Neural cell (in vitro differentiated cells): ENCODE measurements at regions not wholly inside any gene's neighbourhood (a gene's known extent, or its start where the extent isn't known, plus 50 kb on each side); places are given as distances from the start of the nearest gene placed in this dataset.

Source experiments
- H2AFZ ChIP-seq: fragments of 200-600, 300-800 bp; sonication (generic), shearing (Covaris generic); 2 replicates; pipeline ENCODE4 v1.6.0; 2014; ENCODE audit warnings: low read depth, mild to moderate bottlenecking, antibody characterized with exemption, low read length, moderate library complexity
- H3F3A ChIP-seq: fragments of 200-600 bp; shearing (Covaris generic); 2 replicates; pipeline ENCODE4 v1.6.1; 2016; ENCODE audit warnings: mild to moderate bottlenecking, moderate library complexity, mixed read lengths, antibody characterized with exemption, low read length; ENCODE audit not compliant: insufficient read depth, poor library complexity, severe bottlenecking
- H3K27ac ChIP-seq: fragments of 200-600, 300-800 bp; sonication (generic), shearing (Covaris generic); 2 replicates; pipeline ENCODE4 v1.5.1; 2014; ENCODE audit warnings: mild to moderate bottlenecking, low read length, moderate library complexity
- H3K27me3 ChIP-seq: fragments of 300-800, 200-600 bp; sonication (generic), shearing (Covaris generic); 2 replicates; pipeline ENCODE4 v1.6.0; 2014; ENCODE audit warnings: mild to moderate bottlenecking, low read depth, low read length, moderate library complexity; ENCODE audit not compliant: insufficient read depth
- H3K36me3 ChIP-seq: fragments of 300-800, 200-600 bp; sonication (generic), shearing (Covaris generic); 2 replicates; pipeline ENCODE4 v1.5.1; 2014; ENCODE audit warnings: mild to moderate bottlenecking, antibody characterized with exemption, low read length, moderate library complexity; ENCODE audit not compliant: insufficient read depth
- H3K4me2 ChIP-seq: fragments of 300-800, 200-600 bp; sonication (generic), shearing (Covaris generic); 2 replicates; pipeline ENCODE4 v1.6.0; 2014; ENCODE audit warnings: mild to moderate bottlenecking, low read length
- H3K4me3 ChIP-seq: fragments of 300-800, 200-600 bp; sonication (generic), shearing (Covaris generic); 2 replicates; pipeline ENCODE4 v1.5.1; 2014; ENCODE audit warnings: mild to moderate bottlenecking, low read length, moderate library complexity
- H3K79me2 ChIP-seq: fragments of 200-600 bp; shearing (Covaris generic); replicated peaks from 2 replicates; pipeline ENCODE4 v1.6.0; 2014; ENCODE audit warnings: mild to moderate bottlenecking, low read length, moderate library complexity; ENCODE audit not compliant: insufficient read depth
- H3K9ac ChIP-seq: fragments of 300-800, 200-600 bp; sonication (generic), shearing (Covaris generic); 2 replicates; pipeline ENCODE4 v1.6.1; 2016; ENCODE audit warnings: mild to moderate bottlenecking, low read length, mixed read lengths
- H3K9me2 ChIP-seq: fragments of 200-600 bp; shearing (Covaris generic); 2 replicates; pipeline ENCODE4 v1.6.1; 2016; ENCODE audit warnings: mild to moderate bottlenecking, low read length, mixed read lengths; ENCODE audit not compliant: insufficient read depth
- H3K9me3 ChIP-seq: fragments of 200-600, 300-800 bp; sonication (generic), shearing (Covaris generic); 2 replicates; pipeline ENCODE4 v1.6.1; 2016; ENCODE audit warnings: mild to moderate bottlenecking, mixed run types, low read length, moderate library complexity, mixed read lengths
- H4K20me1 ChIP-seq: fragments of 200-600 bp; shearing (Covaris generic); 2 replicates; pipeline ENCODE4 v1.6.1; 2016; ENCODE audit warnings: mild to moderate bottlenecking, mixed run types; ENCODE audit not compliant: insufficient read depth
- CTCF ChIP-seq: fragments of 450-650 bp; IDR thresholded peaks from 2 replicates; pipeline ENCODE4 v1.5.1; 2014; ENCODE audit warnings: antibody characterized with exemption, mild to moderate bottlenecking, moderate library complexity; ENCODE audit not compliant: poor library complexity, severe bottlenecking
- EP300 ChIP-seq: fragments of 450-650 bp; conservative IDR thresholded peaks from 2 replicates; pipeline ENCODE4 v1.6.1; 2014; ENCODE audit warnings: antibody characterized with exemption, mild to moderate bottlenecking, moderate library complexity; ENCODE audit not compliant: poor library complexity, severe bottlenecking
- EZH2 ChIP-seq: fragments of 200-600, 300-800 bp; shearing (Covaris generic), sonication (generic); IDR thresholded peaks from 2 replicates; pipeline ENCODE4 v1.6.1; 2014; ENCODE audit warnings: antibody characterized with exemption, low read length, borderline replicate concordance, mild to moderate bottlenecking; ENCODE audit not compliant: insufficient read depth, poor library complexity, severe bottlenecking
- MXI1 ChIP-seq: fragments of 450-650 bp; conservative IDR thresholded peaks from 2 replicates; pipeline ENCODE4 v1.6.1; 2014; ENCODE audit warnings: antibody characterized with exemption, mild to moderate bottlenecking; ENCODE audit not compliant: poor library complexity, severe bottlenecking
- POLR2AphosphoS5 ChIP-seq: IDR thresholded peaks from 2 replicates; pipeline ENCODE4 v1.6.1; 2012
- RAD21 ChIP-seq: fragments of 450-650 bp; conservative IDR thresholded peaks from 2 replicates; pipeline ENCODE4 v1.6.1; 2014; ENCODE audit warnings: antibody characterized with exemption, mild to moderate bottlenecking, moderate library complexity
- REST ChIP-seq: IDR thresholded peaks from 2 replicates; pipeline ENCODE4 v1.6.1; 2012; ENCODE audit warnings: borderline replicate concordance
- SMC3 ChIP-seq: fragments of 450-650 bp; conservative IDR thresholded peaks from 2 replicates; pipeline ENCODE4 v1.6.1; 2014; ENCODE audit warnings: antibody characterized with exemption, mild to moderate bottlenecking, moderate library complexity; ENCODE audit not compliant: poor library complexity
- TAF1 ChIP-seq: IDR thresholded peaks from 2 replicates; pipeline ENCODE4 v1.6.1; 2012; ENCODE audit warnings: low read depth

- Histone ChIP-seq H3K9me2 (no peaks in the 10 kb centered on the region), H2AFZ (no peak overlapping the region), H3K9ac (no peak overlapping the region), H3K79me2 (no peaks in the 10 kb centered on the region), H3K4me3 (no peak overlapping the region), H3K27ac (no peak overlapping the region), H3K27me3 (no peaks in the 10 kb centered on the region), H3K4me2 (no peak overlapping the region), H3K36me3 (no peaks in the 10 kb centered on the region), H3K9me3 (no peaks in the 10 kb centered on the region), H4K20me1 (no peaks in the 10 kb centered on the region), H3F3A (no peaks in the 10 kb centered on the region)
- TF ChIP-seq POLR2AphosphoS5, result no peak
- TF ChIP-seq EP300, result no peak
- TF ChIP-seq RAD21, result no peak
- no peak for TF ChIP-seq MXI1
- no peak for TF ChIP-seq SMC3
- no peak for TF ChIP-seq TAF1
- no peak for TF ChIP-seq REST
- TF ChIP-seq CTCF, result no peak
- TF ChIP-seq EZH2, result no peak
Observed at GRCh38 chrX:52270453-52271116, 85.9 kb downstream of the MAGED4 start.

GRCh38 chrX:52271206-52271605, 86.5 kb downstream of the MAGED4 start:
- Histone ChIP-seq H3K4me2 (no peak overlapping the region), H3K79me2 (no peaks in the 10 kb centered on the region), H3K9ac (no peak overlapping the region), H3K9me2 (no peaks in the 10 kb centered on the region), H3K4me3 (no peak overlapping the region), H3K36me3 (no peaks in the 10 kb centered on the region), H3K27ac (no peak overlapping the region), H4K20me1 (no peaks in the 10 kb centered on the region), H2AFZ (no peak overlapping the region), H3F3A (no peaks in the 10 kb centered on the region), H3K27me3 (no peaks in the 10 kb centered on the region), H3K9me3 (no peaks in the 10 kb centered on the region)
- no peak for TF ChIP-seq RAD21
- TF ChIP-seq CTCF, result no peak
- no peak for TF ChIP-seq POLR2AphosphoS5
- no peak for TF ChIP-seq SMC3
- TF ChIP-seq REST, result no peak
- TF ChIP-seq TAF1, result no peak
- no peak for TF ChIP-seq EP300
